Kidney epithelial cell (primary cell): ENCODE measurements at regions not wholly inside any gene's neighbourhood (a gene's known extent, or its start where the extent isn't known, plus 50 kb on each side); places are given as distances from the start of the nearest gene placed in this dataset.

Source experiments
- DNase-seq: peaks from one replicate; pipeline ENCODE4 v3.0.0-alpha.2; 2010; ENCODE audit warnings: low read depth
- H3K27me3 ChIP-seq: 2 replicates; pipeline ENCODE4 v1.6.0; 2011; ENCODE audit warnings: low read length; ENCODE audit not compliant: control insufficient read depth, insufficient read depth
- H3K36me3 ChIP-seq: 2 replicates; pipeline ENCODE4 v1.5.1; 2011; ENCODE audit warnings: low read length; ENCODE audit not compliant: control insufficient read depth, insufficient read depth
- H3K4me3 ChIP-seq: 2 replicates; pipeline ENCODE4 v1.5.1; 2011; ENCODE audit warnings: low read depth, mild to moderate bottlenecking, control low read depth, low read length
- TF ChIP-seq, protein P1 (sequence below): IDR thresholded peaks from 2 replicates; pipeline ENCODE4 v1.5.1; 2011; ENCODE audit warnings: mild to moderate bottlenecking, moderate library complexity, low read length, control low read depth, inconsistent platforms; ENCODE audit not compliant: insufficient read depth, poor library complexity, severe bottlenecking

DNA sequence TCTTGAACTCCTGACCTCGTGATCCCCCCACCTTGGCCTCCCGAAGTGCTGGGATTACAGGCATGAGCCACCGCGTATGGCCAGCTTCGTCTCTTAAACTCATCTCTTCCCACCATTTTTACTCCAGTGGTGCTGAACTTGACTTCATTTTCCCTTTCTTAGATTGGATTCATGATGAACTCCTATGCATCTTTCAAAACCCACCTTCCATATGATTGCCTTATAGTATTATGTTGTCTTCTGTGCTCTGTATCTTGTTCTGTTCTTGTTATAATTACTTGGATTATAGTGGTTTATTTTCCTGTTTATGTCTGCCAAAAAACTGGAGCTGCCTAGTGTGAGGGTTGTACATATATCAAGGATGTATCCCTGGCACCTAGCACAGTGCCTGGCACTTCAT, 110.8 kb upstream of the GADD45A start:
- TF ChIP-seq, protein P1, sequence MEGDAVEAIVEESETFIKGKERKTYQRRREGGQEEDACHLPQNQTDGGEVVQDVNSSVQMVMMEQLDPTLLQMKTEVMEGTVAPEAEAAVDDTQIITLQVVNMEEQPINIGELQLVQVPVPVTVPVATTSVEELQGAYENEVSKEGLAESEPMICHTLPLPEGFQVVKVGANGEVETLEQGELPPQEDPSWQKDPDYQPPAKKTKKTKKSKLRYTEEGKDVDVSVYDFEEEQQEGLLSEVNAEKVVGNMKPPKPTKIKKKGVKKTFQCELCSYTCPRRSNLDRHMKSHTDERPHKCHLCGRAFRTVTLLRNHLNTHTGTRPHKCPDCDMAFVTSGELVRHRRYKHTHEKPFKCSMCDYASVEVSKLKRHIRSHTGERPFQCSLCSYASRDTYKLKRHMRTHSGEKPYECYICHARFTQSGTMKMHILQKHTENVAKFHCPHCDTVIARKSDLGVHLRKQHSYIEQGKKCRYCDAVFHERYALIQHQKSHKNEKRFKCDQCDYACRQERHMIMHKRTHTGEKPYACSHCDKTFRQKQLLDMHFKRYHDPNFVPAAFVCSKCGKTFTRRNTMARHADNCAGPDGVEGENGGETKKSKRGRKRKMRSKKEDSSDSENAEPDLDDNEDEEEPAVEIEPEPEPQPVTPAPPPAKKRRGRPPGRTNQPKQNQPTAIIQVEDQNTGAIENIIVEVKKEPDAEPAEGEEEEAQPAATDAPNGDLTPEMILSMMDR, result no peak

GRCh38 chr1:67575861-67576260, 109.1 kb upstream of the GADD45A start:
- Histone ChIP-seq H3K4me3 (no peak overlapping the region), H3K27me3 (no peaks in the 10 kb centered on the region), H3K36me3 (no peaks in the 10 kb centered on the region)
- TF ChIP-seq, protein P1, result no peak
- no peak for DNase-seq

More for the DNA sequence above, 110.8 kb upstream of the GADD45A start:
- no peak for DNase-seq
- Histone ChIP-seq H3K4me3 (no peak overlapping the region), H3K27me3 (no peaks in the 10 kb centered on the region), H3K36me3 (no peaks in the 10 kb centered on the region)

DNA sequence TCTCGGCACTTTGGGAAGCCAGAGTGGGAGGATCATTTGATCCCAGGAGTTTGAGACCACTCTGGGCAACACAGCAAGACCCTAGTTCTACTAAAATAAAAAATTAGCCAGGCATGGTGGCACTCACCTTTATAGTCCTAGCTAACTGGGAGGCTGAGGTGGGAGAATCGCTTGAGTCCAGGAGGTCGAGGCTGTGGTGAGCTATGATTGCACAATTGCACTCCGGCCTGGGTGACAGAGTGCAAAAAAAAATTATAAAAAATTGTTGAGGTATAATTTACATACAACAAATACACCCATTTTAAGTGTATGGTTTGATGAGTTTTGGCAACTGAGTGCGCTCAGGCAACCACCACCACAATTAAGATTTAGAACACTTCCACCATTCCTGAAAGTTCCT, 108.5 kb upstream of the GADD45A start:
- H3K27me3 ChIP-seq, result no peaks in the 10 kb centered on the region
- DNase-seq, result no peak
- no peak overlapping the region for H3K4me3 ChIP-seq
- TF ChIP-seq, protein P1, result no peak
- H3K36me3 ChIP-seq, result no peaks in the 10 kb centered on the region

DNA sequence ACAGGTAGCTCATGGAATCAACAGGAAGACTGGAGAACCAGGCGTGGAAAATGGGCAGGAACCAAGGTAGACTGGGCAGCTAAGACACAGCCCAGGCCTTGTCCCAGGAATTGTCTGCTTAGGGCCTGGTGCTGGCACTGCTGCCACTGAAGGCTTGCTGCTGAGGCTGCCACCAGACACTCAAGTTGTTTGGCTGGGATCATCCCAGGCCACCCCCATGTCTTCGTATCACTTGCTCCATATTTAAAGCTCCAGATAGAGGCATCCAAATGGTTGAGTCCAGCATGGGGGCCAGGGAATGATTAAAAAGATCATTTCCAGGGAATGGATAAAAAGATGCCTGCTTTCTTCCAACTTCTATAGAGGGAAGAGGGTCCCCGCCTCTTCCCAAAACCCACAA, 107.4 kb upstream of the GADD45A start:
- no peaks in the 10 kb centered on the region for H3K27me3 ChIP-seq
- no peaks in the 10 kb centered on the region for H3K36me3 ChIP-seq
- H3K4me3 ChIP-seq, result no peak overlapping the region
- TF ChIP-seq, protein P1, result no peak
- no peak for DNase-seq

DNA sequence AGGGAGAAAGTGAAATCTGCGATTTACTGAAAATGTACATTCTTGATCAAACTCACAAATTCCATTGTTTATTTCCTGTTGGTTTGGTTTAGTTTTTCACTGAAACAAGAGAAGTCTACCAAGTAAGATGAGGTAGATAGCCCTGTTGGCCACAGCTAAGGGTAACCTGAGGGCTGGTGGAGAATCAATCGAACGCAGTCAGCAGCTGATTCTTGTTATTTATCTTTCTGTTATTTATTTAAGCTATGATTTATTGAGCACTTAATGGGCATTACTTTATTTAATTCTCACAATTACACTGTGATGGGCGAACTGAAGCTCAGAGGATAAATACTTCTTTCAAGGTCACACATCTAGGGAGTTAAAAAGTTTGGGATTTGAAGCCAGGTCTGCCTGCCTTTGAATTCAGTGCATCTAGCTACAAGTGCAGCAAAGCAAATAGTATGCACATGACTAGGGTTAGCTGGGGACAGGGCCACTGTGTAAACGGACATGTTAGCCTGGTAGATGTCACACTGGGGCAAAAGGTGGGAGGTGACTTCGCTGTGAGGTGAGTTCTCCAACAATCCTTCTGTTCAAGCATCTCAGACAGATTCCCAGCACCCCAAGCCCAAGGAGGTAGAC, 106.5 kb upstream of the GADD45A start:
- no peak for DNase-seq
- Histone ChIP-seq H3K4me3 (no peak overlapping the region), H3K27me3 (no peaks in the 10 kb centered on the region), H3K36me3 (no peaks in the 10 kb centered on the region)
- TF ChIP-seq, protein P1, result no peak
